Endodermal cell (in vitro differentiated cells): ENCODE measurements at regions not wholly inside any gene's neighbourhood (a gene's known extent, or its start where the extent isn't known, plus 50 kb on each side); places are given as distances from the start of the nearest gene placed in this dataset.

ENCODE experiments used
- DNase-seq: peaks from one replicate; pipeline ENCODE4 v3.0.0-alpha.2; 2017
- H3K27ac ChIP-seq: 2 replicates; pipeline ENCODE4 v1.5.1; 2013; ENCODE audit warnings: mild to moderate bottlenecking, low read depth, low read length, moderate library complexity
- H3K27me3 ChIP-seq: 2 replicates; pipeline ENCODE4 v1.6.1; 2013; ENCODE audit warnings: mild to moderate bottlenecking, low read length, moderate library complexity; ENCODE audit not compliant: insufficient read depth, control insufficient read depth, poor library complexity, severe bottlenecking
- H3K36me3 ChIP-seq: 2 replicates; pipeline ENCODE4 v1.7.0; 2013; ENCODE audit warnings: mild to moderate bottlenecking, low read length, moderate library complexity; ENCODE audit not compliant: control insufficient read depth, insufficient read depth
- H3K4me1 ChIP-seq: one replicate; pipeline ENCODE4 v1.7.0; 2013; ENCODE audit warnings: low read length; ENCODE audit not compliant: control insufficient read depth, insufficient read depth
- H3K4me3 ChIP-seq: 2 replicates; pipeline ENCODE4 v1.5.1; 2013; ENCODE audit warnings: mild to moderate bottlenecking, low read length, moderate library complexity
- H3K9ac ChIP-seq: 2 replicates; pipeline ENCODE4 v1.6.1; 2013; ENCODE audit warnings: mild to moderate bottlenecking, low read length, moderate library complexity; ENCODE audit not compliant: poor library complexity, severe bottlenecking; ENCODE audit errors: extremely low read depth
- H3K9me3 ChIP-seq: 2 replicates; pipeline ENCODE4 v1.6.1; 2013; ENCODE audit warnings: mild to moderate bottlenecking, low read length, moderate library complexity; ENCODE audit not compliant: control insufficient read depth
- H3K27ac Mint-ChIP-seq: 2 replicates; pipeline ENCODE4 v1.8.0; 2020; ENCODE audit warnings: mixed read lengths
- H3K27me3 Mint-ChIP-seq: 2 replicates; pipeline ENCODE4 v1.8.0; 2021; ENCODE audit warnings: mild to moderate bottlenecking, mixed read lengths; ENCODE audit not compliant: insufficient read depth
- H3K36me3 Mint-ChIP-seq: 2 replicates; pipeline ENCODE4 v1.8.0; 2020; ENCODE audit warnings: low read depth, mixed read lengths
- H3K4me1 Mint-ChIP-seq: 2 replicates; pipeline ENCODE4 v1.8.0; 2020; ENCODE audit warnings: mixed read lengths
- H3K4me3 Mint-ChIP-seq: 2 replicates; pipeline ENCODE4 v1.8.0; 2020; ENCODE audit warnings: mild to moderate bottlenecking, moderate library complexity, mixed read lengths
- H3K9me3 Mint-ChIP-seq: 2 replicates; pipeline ENCODE4 v1.8.0; 2020; ENCODE audit warnings: mild to moderate bottlenecking, mixed read lengths
- CTCF ChIP-seq: fragments of 200-600 bp; sonication (generic); conservative IDR thresholded peaks from 2 replicates; pipeline ENCODE4 v1.5.0; 2021; ENCODE audit warnings: antibody characterized with exemption, mild to moderate bottlenecking
- WGBS, 2 experiments: methylation state at CpG; one replicate each; pipeline versions ENCODE4 v1.1.5 to v1.1.7; 2013; ENCODE audit warnings: missing lambda C conversion rate in 2 of 2, mixed read lengths in 1 of 2; ENCODE audit not compliant: insufficient coverage in 1 of 2, insufficient read length in 1 of 2; 5-methylcytosine and 5-hydroxymethylcytosine counted together

GRCh38 chr4:181085557-181085956 lies 1157.6 kb upstream of the TENM3 start:
- DNase-seq: no peak
- Histone ChIP-seq H3K9ac (no peak overlapping the region), H3K36me3 (no peaks in the 10 kb centered on the region), H3K4me1 (no peaks in the 10 kb centered on the region), H3K27ac (no peak overlapping the region), H3K4me3 (no peak overlapping the region), H3K27me3 (no peaks in the 10 kb centered on the region), H3K9me3 (no peaks in the 10 kb centered on the region)
- Mint-ChIP-seq H3K4me3 (no peak overlapping the region), H3K4me1 (no peaks in the 10 kb centered on the region), H3K27me3 (no peaks in the 10 kb centered on the region), H3K27ac (no peak overlapping the region), H3K36me3 (no peaks in the 10 kb centered on the region), H3K9me3 (peaks cover 2% of the 10 kb centered on the region)
- WGBS, 2 experiments: 86 to 95% methylated on average over 1 to 3 of the region's 3 CpGs
- no peak for TF ChIP-seq CTCF

GRCh38 chr4:181105487-181105886 lies 1137.7 kb upstream of the TENM3 start:
- no peaks in the 10 kb centered on the region for H3K27me3 Mint-ChIP-seq
- 86% methylated on average over 1 of the region's 1 CpG; no CpG with 5 or more reads in 1 of the 2 experiments for WGBS, 2 experiments

GRCh38 chr4:181106398-181106797 lies 1136.8 kb upstream of the TENM3 start:
- Histone ChIP-seq H3K9ac (no peak overlapping the region), H3K9me3 (no peaks in the 10 kb centered on the region), H3K27me3 (no peaks in the 10 kb centered on the region), H3K36me3 (no peaks in the 10 kb centered on the region), H3K4me3 (no peak overlapping the region), H3K4me1 (no peaks in the 10 kb centered on the region), H3K27ac (no peak overlapping the region)
- H3K4me3 Mint-ChIP-seq: no peak overlapping the region
- no peaks in the 10 kb centered on the region for H3K4me1 Mint-ChIP-seq
- H3K9me3 Mint-ChIP-seq: no peaks in the 10 kb centered on the region
- H3K27me3 Mint-ChIP-seq: no peaks in the 10 kb centered on the region
- no peak overlapping the region for H3K27ac Mint-ChIP-seq
- WGBS, 2 experiments: 75 to 83% methylated on average over 1 to 2 of the region's 2 CpGs
- DNase-seq: no peak
- TF ChIP-seq CTCF: no peak
- H3K36me3 Mint-ChIP-seq: no peaks in the 10 kb centered on the region

More at GRCh38 chr4:181105487-181105886, 1137.7 kb upstream of the TENM3 start:
- no peaks in the 10 kb centered on the region for H3K4me1 ChIP-seq
- no peak for TF ChIP-seq CTCF
- H3K27me3 ChIP-seq: no peaks in the 10 kb centered on the region
- H3K9me3 ChIP-seq: no peaks in the 10 kb centered on the region
- Mint-ChIP-seq H3K4me1 (no peaks in the 10 kb centered on the region), H3K27ac (no peak overlapping the region), H3K36me3 (no peaks in the 10 kb centered on the region), H3K9me3 (no peaks in the 10 kb centered on the region), H3K4me3 (no peak overlapping the region)
- H3K4me3 ChIP-seq: no peak overlapping the region
- H3K36me3 ChIP-seq: no peaks in the 10 kb centered on the region
- no peak overlapping the region for H3K27ac ChIP-seq
- H3K9ac ChIP-seq: no peak overlapping the region
- DNase-seq: no peak
